GM23338 (cell line): ENCODE measurements at regions not wholly inside any gene's neighbourhood (a gene's known extent, or its start where the extent isn't known, plus 50 kb on each side); places are given as distances from the start of the nearest gene placed in this dataset.

Experiments used
- CTCF ChIP-seq, 2 experiments: fragments of 200-600 bp in 1 of 2; sonication (generic) in 1 of 2; conservative IDR thresholded peaks; 2 replicates each; pipeline versions ENCODE4 v1.5.1 to v1.6.1; 2016 to 2017; ENCODE audit warnings: antibody characterized with exemption in 2 of 2, low read depth in 2 of 2, mild to moderate bottlenecking in 2 of 2, moderate library complexity in 1 of 2
- ETS1 ChIP-seq: IDR thresholded peaks from 2 replicates; pipeline ENCODE4 v1.6.1; 2016; ENCODE audit warnings: antibody characterized with exemption
- EZH2 ChIP-seq: fragments of 200-600 bp; sonication (generic); IDR thresholded peaks from one replicate; pipeline ENCODE4 v1.8.0; 2017; ENCODE audit warnings: antibody characterized with exemption, mild to moderate bottlenecking, low read depth; ENCODE audit not compliant: unreplicated experiment
- EZH2phosphoT487 ChIP-seq: fragments of 200-600 bp; sonication (generic); IDR thresholded peaks from one replicate; pipeline ENCODE4 v1.8.1; 2018; ENCODE audit warnings: antibody characterized with exemption; ENCODE audit not compliant: unreplicated experiment
- JUNB ChIP-seq: IDR thresholded peaks from one replicate; pipeline ENCODE4 v1.6.1; 2016; ENCODE audit warnings: antibody characterized with exemption; ENCODE audit not compliant: unreplicated experiment
- POLR2AphosphoS5 ChIP-seq: IDR thresholded peaks from 2 replicates; pipeline ENCODE4 v1.6.1; 2016; ENCODE audit warnings: antibody characterized with exemption, low read depth
- REST ChIP-seq: IDR thresholded peaks from one replicate; pipeline ENCODE4 v1.6.1; 2018; ENCODE audit warnings: antibody characterized with exemption; ENCODE audit not compliant: unreplicated experiment
- ZNF331 ChIP-seq: fragments of 250-450 bp; sonication (Bioruptor Pico); IDR thresholded peaks from 2 replicates; pipeline ENCODE4 v1.5.0; 2020; ENCODE audit warnings: low read depth, mild to moderate bottlenecking, moderate library complexity

- TF ChIP-seq CTCF (conservative IDR thresholded peaks at IDR 0.05; ENCODE audit: low read depth in 2 of 2) (no peak), EZH2phosphoT487 (peak; percentile 32), POLR2AphosphoS5 (no peak), EZH2 (peak; percentile 86), REST (no peak), JUNB (no peak), ZNF331 (no peak), ETS1 (no peak)
These were observed 73.6 kb downstream of the NCR2 start for GRCh38 chr6:41408982-41409381.
